ENCODE measurements at regions not wholly inside any gene's neighbourhood (a gene's known extent, or its start where the extent isn't known, plus 50 kb on each side); places are given as distances from the start of the nearest gene placed in this dataset.
"Not testable (repeated sequence)": the region's sequence is repeated elsewhere in the genome, so short reads cannot be mapped to it uniquely, and the experiment has no call there.

- no peak for TF ChIP-seq CTCF (IDR thresholded peaks at IDR 0.05; ENCODE audit: control insufficient read depth, extremely low read depth, insufficient read depth)
- no peak overlapping the region for H3K4me3 ChIP-seq (ENCODE audit: low read depth, low read length)
- no peak for DNase-seq (ENCODE audit: low read depth)
Observed at GRCh38 chr21:15669247-15669646, 60.5 kb upstream of the USP25 start.

GRCh38 chr21:15671188-15671587 is 58.6 kb upstream of the USP25 start:
- no peak overlapping the region for H3K4me3 ChIP-seq (ENCODE audit: low read depth, low read length)
- DNase-seq (ENCODE audit: low read depth) = no peak

GRCh38 chr21:15672578-15672977 is 57.2 kb upstream of the USP25 start:
- DNase-seq (ENCODE audit: low read depth); H3K4me3 ChIP-seq (ENCODE audit: low read depth, low read length): not testable (repeated sequence)

More at GRCh38 chr21:15671188-15671587, 58.6 kb upstream of the USP25 start:
- no peak for TF ChIP-seq CTCF (IDR thresholded peaks at IDR 0.05; ENCODE audit: control insufficient read depth, extremely low read depth, insufficient read depth)

GRCh38 chr21:15676935-15677334 is 52.8 kb upstream of the USP25 start:
- no peak for TF ChIP-seq CTCF (IDR thresholded peaks at IDR 0.05; ENCODE audit: control insufficient read depth, extremely low read depth, insufficient read depth)
- no peak for DNase-seq (ENCODE audit: low read depth)
- no peak overlapping the region for H3K4me3 ChIP-seq (ENCODE audit: low read depth, low read length)

GRCh38 chr21:15679630-15680029 is 50.2 kb upstream of the USP25 start:
- TF ChIP-seq CTCF (IDR thresholded peaks at IDR 0.05; ENCODE audit: control insufficient read depth, extremely low read depth, insufficient read depth) = no peak
- no peak for DNase-seq (ENCODE audit: low read depth)

More at GRCh38 chr21:15679630-15680029, 50.2 kb upstream of the USP25 start:
- no peak overlapping the region for H3K4me3 ChIP-seq (ENCODE audit: low read depth, low read length)
